ENCODE measurements at regions not wholly inside any gene's neighbourhood (a gene's known extent, or its start where the extent isn't known, plus 50 kb on each side); places are given as distances from the start of the nearest gene placed in this dataset.

- no peaks in the 10 kb centered on the region for H3K79me2 ChIP-seq (ENCODE audit: control insufficient read depth, insufficient read depth, low read length)
- intact Hi-C loops (cut with micrococcal nuclease): no loop called here
Measured at GRCh38 chr2:157204401-157204800, 53.1 kb upstream of the GALNT5 start.

More at GRCh38 chr2:157204401-157204800, 53.1 kb upstream of the GALNT5 start:
- no peak overlapping the region for H3K27ac ChIP-seq (ENCODE audit: insufficient read depth, low read depth, low read length)
- no peaks in the 10 kb centered on the region for H4K20me1 ChIP-seq (replicated peaks; ENCODE audit: control insufficient read depth, extremely low read depth, insufficient read depth, low read length)
- ChIA-PET CTCF (interaction anchor here (1.3 kb wide), 1 partner anchor 11 kb away, joined by 4 read pairs; no protein-coding TSS in a partner anchor), POLR2A (no interaction called here)
- TF ChIP-seq MAX (IDR thresholded peaks at IDR 0.05; ENCODE audit: insufficient read depth, insufficient read length) (no peak), POLR2AphosphoS5 (IDR thresholded peaks at IDR 0.05; ENCODE audit: insufficient read depth, low read depth, low read length) (no peak), GATA2 (IDR thresholded peaks at IDR 0.05; ENCODE audit: insufficient read depth, insufficient read length, low read depth, low read length) (no peak), EZH2 (IDR thresholded peaks at IDR 0.05; ENCODE audit: borderline replicate concordance, low read depth, low read length, severe bottlenecking) (no peak), FOS (IDR thresholded peaks at IDR 0.05; ENCODE audit: borderline replicate concordance, insufficient read depth, low read length) (no peak)
- TF ChIP-seq, protein P1, sequence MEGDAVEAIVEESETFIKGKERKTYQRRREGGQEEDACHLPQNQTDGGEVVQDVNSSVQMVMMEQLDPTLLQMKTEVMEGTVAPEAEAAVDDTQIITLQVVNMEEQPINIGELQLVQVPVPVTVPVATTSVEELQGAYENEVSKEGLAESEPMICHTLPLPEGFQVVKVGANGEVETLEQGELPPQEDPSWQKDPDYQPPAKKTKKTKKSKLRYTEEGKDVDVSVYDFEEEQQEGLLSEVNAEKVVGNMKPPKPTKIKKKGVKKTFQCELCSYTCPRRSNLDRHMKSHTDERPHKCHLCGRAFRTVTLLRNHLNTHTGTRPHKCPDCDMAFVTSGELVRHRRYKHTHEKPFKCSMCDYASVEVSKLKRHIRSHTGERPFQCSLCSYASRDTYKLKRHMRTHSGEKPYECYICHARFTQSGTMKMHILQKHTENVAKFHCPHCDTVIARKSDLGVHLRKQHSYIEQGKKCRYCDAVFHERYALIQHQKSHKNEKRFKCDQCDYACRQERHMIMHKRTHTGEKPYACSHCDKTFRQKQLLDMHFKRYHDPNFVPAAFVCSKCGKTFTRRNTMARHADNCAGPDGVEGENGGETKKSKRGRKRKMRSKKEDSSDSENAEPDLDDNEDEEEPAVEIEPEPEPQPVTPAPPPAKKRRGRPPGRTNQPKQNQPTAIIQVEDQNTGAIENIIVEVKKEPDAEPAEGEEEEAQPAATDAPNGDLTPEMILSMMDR (IDR thresholded peaks at IDR 0.05; ENCODE audit: extremely low read depth in 1 of 2, insufficient read depth in 1 of 2, low read depth in 1 of 2, low read length in 2 of 2): no peak
- no peak for DNase-seq (ENCODE audit: low read depth, low spot score)
- dilution Hi-C loops (cut with MboI; ENCODE audit: extremely low pct_ligation_motif_present, low sequenced_read_pairs): no loop called here
- no peak for FAIRE-seq
- no peaks in the 10 kb centered on the region for H3K9me3 ChIP-seq (replicated peaks; ENCODE audit: control insufficient read depth, insufficient read depth, low read length)
- no peaks in the 10 kb centered on the region for H3K27me3 ChIP-seq (ENCODE audit: control insufficient read depth in 2 of 2, insufficient read depth in 2 of 2, low read length in 2 of 2)
- no peaks in the 10 kb centered on the region for H3K9me1 ChIP-seq (replicated peaks; ENCODE audit: control insufficient read depth, extremely low read depth, insufficient read depth, low read length)
- H2AFZ ChIP-seq (ENCODE audit: low read depth, low read length): no peak overlapping the region
- no TSS peak for BruUV-seq (replicated peaks)
- H3K9ac ChIP-seq (replicated peaks; ENCODE audit: extremely low read depth, insufficient read depth, low read length): no peak overlapping the region
- no peak overlapping the region for H3K4me2 ChIP-seq (ENCODE audit: insufficient read depth, low read length)
- no peaks in the 10 kb centered on the region for H3K36me3 ChIP-seq (ENCODE audit: control insufficient read depth in 2 of 2, extremely low read depth in 1 of 2, insufficient read depth in 2 of 2, low read length in 2 of 2)
- no peak overlapping the region for H3K4me3 ChIP-seq (replicated peaks in 1 of 3; ENCODE audit: insufficient read depth in 1 of 3, low read depth in 1 of 3, low read length in 3 of 3)
- no peaks in the 10 kb centered on the region for H3K4me1 ChIP-seq (ENCODE audit: control insufficient read depth, extremely low read depth, insufficient read depth, low read length)

Data from endothelial cell of umbilical vein (primary cell).